SK-N-SH (cell line): ENCODE measurements at regions not wholly inside any gene's neighbourhood (a gene's known extent, or its start where the extent isn't known, plus 50 kb on each side); places are given as distances from the start of the nearest gene placed in this dataset.

ENCODE experiments used
- CTCF ChIA-PET: fragments of 300-600, 350-600 bp; formaldehyde crosslinking; extraction: SDS; loops from one replicate; lab custom pipeline; 2021; lab: Yijun Ruan, JAX
- POLR2A ChIA-PET: fragments of 350-600 bp; sonication (Branson Sonifier 250); formaldehyde crosslinking; extraction: SDS; loops from one replicate; lab custom pipeline; 2020; ENCODE audit warnings: antibody characterized with exemption, inconsistent platforms; lab: Yijun Ruan, JAX
- DNase-seq: peaks from one replicate; pipeline ENCODE4 v3.0.0; 2012
- H2AFZ ChIP-seq: fragments of 200-600 bp; sonication (generic); 2 replicates; pipeline ENCODE4 v1.8.1; 2016; ENCODE audit warnings: antibody characterized with exemption, mild to moderate bottlenecking, low read depth
- H3F3A ChIP-seq: fragments of 200-600 bp; sonication (generic); replicated peaks from 2 replicates; pipeline ENCODE3; 2016; ENCODE audit warnings: antibody characterized with exemption, mild to moderate bottlenecking; ENCODE audit not compliant: insufficient read depth
- H3K27ac ChIP-seq, 2 experiments: fragments of 200-500 bp in 1 of 2; fragments of 200-600 bp in 1 of 2; sonication (Bioruptor generic) in 1 of 2; sonication (generic), shearing (Covaris generic) in 1 of 2; 2 replicates each; pipeline versions ENCODE4 v1.5.1 to v1.6.1; 2014 to 2016; ENCODE audit warnings: low read depth in 2 of 2, inconsistent platforms in 1 of 2, low read length in 1 of 2, mild to moderate bottlenecking in 1 of 2, mixed read lengths in 1 of 2
- H3K27me3 ChIP-seq: fragments of 200-600 bp; sonication (generic), shearing (Covaris generic); 2 replicates; pipeline ENCODE4 v1.6.1; 2016; ENCODE audit warnings: mixed run types; ENCODE audit not compliant: insufficient read depth
- H3K36me3 ChIP-seq, 2 experiments: fragments of 200-500 bp in 1 of 2; fragments of 200-600 bp in 1 of 2; sonication (Bioruptor generic) in 1 of 2; sonication (generic) in 1 of 2; replicated peaks in 1 of 2; 2 replicates each; pipeline versions ENCODE3 to v1.5.1; 2014 to 2016; ENCODE audit warnings: low read length in 1 of 2, mild to moderate bottlenecking in 1 of 2; ENCODE audit not compliant: insufficient read depth in 2 of 2, control insufficient read depth in 1 of 2
- H3K4me1 ChIP-seq, 2 experiments: fragments of 200-500 bp in 1 of 2; fragments of 200-600 bp in 1 of 2; sonication (Bioruptor generic) in 1 of 2; sonication (generic), shearing (Covaris generic) in 1 of 2; 2 replicates each; pipeline versions ENCODE4 v1.5.1 to v1.6.1; 2014 to 2016; ENCODE audit warnings: low read depth in 1 of 2, low read length in 1 of 2, mixed run types in 1 of 2; ENCODE audit not compliant: insufficient read depth in 2 of 2, control insufficient read depth in 1 of 2
- H3K4me2 ChIP-seq: fragments of 200-600 bp; sonication (generic), shearing (Covaris generic); 2 replicates; pipeline ENCODE4 v1.6.1; 2017; ENCODE audit warnings: mixed run types
- H3K4me3 ChIP-seq, 2 experiments: fragments of 200-500 bp in 1 of 2; fragments of 200-600 bp in 1 of 2; sonication (Bioruptor generic) in 1 of 2; sonication (generic), shearing (Covaris generic) in 1 of 2; 2 replicates each; pipeline versions ENCODE4 v1.5.1 to v1.8.1; 2014 to 2016; ENCODE audit warnings: low read depth in 2 of 2, inconsistent platforms in 1 of 2, low read length in 1 of 2, mild to moderate bottlenecking in 1 of 2, mixed read lengths in 1 of 2, moderate library complexity in 1 of 2
- H3K79me2 ChIP-seq: fragments of 200-600 bp; sonication (generic); 2 replicates; pipeline ENCODE4 v1.8.1; 2017; ENCODE audit warnings: mild to moderate bottlenecking; ENCODE audit not compliant: insufficient read depth
- H3K9ac ChIP-seq: fragments of 200-600 bp; sonication (generic); 2 replicates; pipeline ENCODE4 v1.6.1; 2017; ENCODE audit warnings: mixed run types
- H3K9me2 ChIP-seq: fragments of 200-600 bp; sonication (generic); 2 replicates; pipeline ENCODE4 v1.6.1; 2017; ENCODE audit warnings: mixed run types
- H3K9me3 ChIP-seq: fragments of 200-600 bp; sonication (generic); 2 replicates; pipeline ENCODE4 v1.6.1; 2017; ENCODE audit warnings: mixed run types, mild to moderate bottlenecking, moderate library complexity
- H4K20me1 ChIP-seq: fragments of 200-600 bp; sonication (generic); 2 replicates; pipeline ENCODE4 v1.6.1; 2017; ENCODE audit warnings: mild to moderate bottlenecking, mixed run types; ENCODE audit not compliant: insufficient read depth
- ELF1 ChIP-seq: IDR thresholded peaks from 2 replicates; pipeline ENCODE4 v1.4.0; 2012
- EZH2phosphoT487 ChIP-seq: fragments of 200-600 bp; sonication (generic); IDR thresholded peaks from 2 replicates; pipeline ENCODE4 v1.6.1; 2017; ENCODE audit warnings: low read depth, mixed run types, mild to moderate bottlenecking, antibody characterized with exemption, moderate library complexity, borderline replicate concordance
- FOXJ3 ChIP-seq: sonication (generic); formaldehyde crosslinking; IDR thresholded peaks from 2 replicates; pipeline ENCODE4 v1.5.1; 2020; ENCODE audit warnings: mild to moderate bottlenecking, missing genetic modification reagents
- GATA2 ChIP-seq: sonication (generic); formaldehyde crosslinking; IDR thresholded peaks from 2 replicates; pipeline ENCODE4 v1.5.0; 2020; ENCODE audit warnings: mild to moderate bottlenecking, missing genetic modification reagents
- IRF3 ChIP-seq: fragments of 150-350 bp; IDR thresholded peaks from 2 replicates; pipeline ENCODE4 v1.6.1; 2016; ENCODE audit warnings: mild to moderate bottlenecking, low read depth, low read length
- MAX ChIP-seq: IDR thresholded peaks from 2 replicates; pipeline ENCODE4 v1.4.0; 2012; ENCODE audit warnings: low read depth
- NFIC ChIP-seq: IDR thresholded peaks from 2 replicates; pipeline ENCODE4 v1.4.0; 2012; ENCODE audit warnings: borderline replicate concordance
- NRF1 ChIP-seq: IDR thresholded peaks from 2 replicates; pipeline ENCODE4 v1.6.1; 2012; ENCODE audit warnings: low read depth, mild to moderate bottlenecking, low read length
- RCOR1 ChIP-seq: fragments of 150-350 bp; IDR thresholded peaks from 2 replicates; pipeline ENCODE4 v1.6.1; 2017; ENCODE audit warnings: antibody characterized with exemption, low read length
- RXRA ChIP-seq: IDR thresholded peaks from 2 replicates; pipeline ENCODE4 v1.4.0; 2012; ENCODE audit warnings: low read depth, mild to moderate bottlenecking, borderline replicate concordance
- TAF1 ChIP-seq: IDR thresholded peaks from 2 replicates; pipeline ENCODE4 v1.6.1; 2012; ENCODE audit warnings: low read depth, mild to moderate bottlenecking, low read length, moderate library complexity, borderline replicate concordance
- TCF12 ChIP-seq: IDR thresholded peaks from 2 replicates; pipeline ENCODE4 v1.4.0; 2012
- WGBS: methylation state at CpG from one replicate; pipeline ENCODE4 v1.1.6; 2017; ENCODE audit warnings: low lambda C conversion rate; 5-methylcytosine and 5-hydroxymethylcytosine counted together
- TF ChIP-seq, protein P1 (sequence below): IDR thresholded peaks from 2 replicates; pipeline ENCODE4; 2012
- TF ChIP-seq, protein P2 (sequence below): IDR thresholded peaks from 2 replicates; pipeline ENCODE4 v1.4.0; 2012; ENCODE audit warnings: low read depth, borderline replicate concordance
- TF ChIP-seq, protein P3 (sequence below): IDR thresholded peaks from 2 replicates; pipeline ENCODE4 v1.6.1; 2012; ENCODE audit warnings: mild to moderate bottlenecking, low read depth, low read length, moderate library complexity
- TF ChIP-seq, protein P4 (sequence below): fragments of 150-350 bp; IDR thresholded peaks from 2 replicates; pipeline ENCODE4 v1.6.1; 2017; ENCODE audit warnings: antibody characterized with exemption, low read length, low read depth, borderline replicate concordance

DNA sequence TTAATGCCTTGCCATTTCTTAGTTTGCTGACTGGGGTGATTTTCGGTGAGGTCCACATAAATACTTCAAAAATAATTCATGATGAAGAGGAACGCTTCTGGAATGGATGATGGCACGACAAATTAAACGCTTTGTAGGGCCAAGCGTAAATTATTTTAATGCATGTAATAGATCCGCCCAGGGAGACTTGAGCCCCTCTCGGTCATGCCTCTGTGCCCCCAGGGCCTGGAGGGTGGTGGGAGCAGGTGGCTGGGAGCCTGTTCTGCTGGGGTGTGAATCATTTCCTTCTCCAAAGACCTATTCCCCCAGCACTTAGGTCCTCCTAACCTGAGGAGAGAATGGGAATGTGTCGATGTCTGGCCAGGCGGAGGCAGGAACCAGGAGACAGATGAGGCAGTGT, 350.6 kb downstream of the ZNF536 start:
- TF ChIP-seq ELF1 (no peak), EZH2phosphoT487 (no peak), NFIC (no peak), TCF12 (no peak), GATA2 (CRISPR knock-in tag) (no peak), TAF1 (no peak), RCOR1 (no peak), FOXJ3 (no peak), RXRA (no peak), NRF1 (no peak), IRF3 (no peak), MAX (no peak)
- TF ChIP-seq, protein P1, sequence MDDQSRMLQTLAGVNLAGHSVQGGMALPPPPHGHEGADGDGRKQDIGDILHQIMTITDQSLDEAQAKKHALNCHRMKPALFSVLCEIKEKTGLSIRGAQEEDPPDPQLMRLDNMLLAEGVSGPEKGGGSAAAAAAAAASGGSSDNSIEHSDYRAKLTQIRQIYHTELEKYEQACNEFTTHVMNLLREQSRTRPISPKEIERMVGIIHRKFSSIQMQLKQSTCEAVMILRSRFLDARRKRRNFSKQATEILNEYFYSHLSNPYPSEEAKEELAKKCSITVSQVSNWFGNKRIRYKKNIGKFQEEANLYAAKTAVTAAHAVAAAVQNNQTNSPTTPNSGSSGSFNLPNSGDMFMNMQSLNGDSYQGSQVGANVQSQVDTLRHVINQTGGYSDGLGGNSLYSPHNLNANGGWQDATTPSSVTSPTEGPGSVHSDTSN, result no peak
- TF ChIP-seq, protein P2, sequence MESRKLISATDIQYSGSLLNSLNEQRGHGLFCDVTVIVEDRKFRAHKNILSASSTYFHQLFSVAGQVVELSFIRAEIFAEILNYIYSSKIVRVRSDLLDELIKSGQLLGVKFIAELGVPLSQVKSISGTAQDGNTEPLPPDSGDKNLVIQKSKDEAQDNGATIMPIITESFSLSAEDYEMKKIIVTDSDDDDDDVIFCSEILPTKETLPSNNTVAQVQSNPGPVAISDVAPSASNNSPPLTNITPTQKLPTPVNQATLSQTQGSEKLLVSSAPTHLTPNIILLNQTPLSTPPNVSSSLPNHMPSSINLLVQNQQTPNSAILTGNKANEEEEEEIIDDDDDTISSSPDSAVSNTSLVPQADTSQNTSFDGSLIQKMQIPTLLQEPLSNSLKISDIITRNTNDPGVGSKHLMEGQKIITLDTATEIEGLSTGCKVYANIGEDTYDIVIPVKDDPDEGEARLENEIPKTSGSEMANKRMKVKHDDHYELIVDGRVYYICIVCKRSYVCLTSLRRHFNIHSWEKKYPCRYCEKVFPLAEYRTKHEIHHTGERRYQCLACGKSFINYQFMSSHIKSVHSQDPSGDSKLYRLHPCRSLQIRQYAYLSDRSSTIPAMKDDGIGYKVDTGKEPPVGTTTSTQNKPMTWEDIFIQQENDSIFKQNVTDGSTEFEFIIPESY, result no peak
- TF ChIP-seq, protein P3, sequence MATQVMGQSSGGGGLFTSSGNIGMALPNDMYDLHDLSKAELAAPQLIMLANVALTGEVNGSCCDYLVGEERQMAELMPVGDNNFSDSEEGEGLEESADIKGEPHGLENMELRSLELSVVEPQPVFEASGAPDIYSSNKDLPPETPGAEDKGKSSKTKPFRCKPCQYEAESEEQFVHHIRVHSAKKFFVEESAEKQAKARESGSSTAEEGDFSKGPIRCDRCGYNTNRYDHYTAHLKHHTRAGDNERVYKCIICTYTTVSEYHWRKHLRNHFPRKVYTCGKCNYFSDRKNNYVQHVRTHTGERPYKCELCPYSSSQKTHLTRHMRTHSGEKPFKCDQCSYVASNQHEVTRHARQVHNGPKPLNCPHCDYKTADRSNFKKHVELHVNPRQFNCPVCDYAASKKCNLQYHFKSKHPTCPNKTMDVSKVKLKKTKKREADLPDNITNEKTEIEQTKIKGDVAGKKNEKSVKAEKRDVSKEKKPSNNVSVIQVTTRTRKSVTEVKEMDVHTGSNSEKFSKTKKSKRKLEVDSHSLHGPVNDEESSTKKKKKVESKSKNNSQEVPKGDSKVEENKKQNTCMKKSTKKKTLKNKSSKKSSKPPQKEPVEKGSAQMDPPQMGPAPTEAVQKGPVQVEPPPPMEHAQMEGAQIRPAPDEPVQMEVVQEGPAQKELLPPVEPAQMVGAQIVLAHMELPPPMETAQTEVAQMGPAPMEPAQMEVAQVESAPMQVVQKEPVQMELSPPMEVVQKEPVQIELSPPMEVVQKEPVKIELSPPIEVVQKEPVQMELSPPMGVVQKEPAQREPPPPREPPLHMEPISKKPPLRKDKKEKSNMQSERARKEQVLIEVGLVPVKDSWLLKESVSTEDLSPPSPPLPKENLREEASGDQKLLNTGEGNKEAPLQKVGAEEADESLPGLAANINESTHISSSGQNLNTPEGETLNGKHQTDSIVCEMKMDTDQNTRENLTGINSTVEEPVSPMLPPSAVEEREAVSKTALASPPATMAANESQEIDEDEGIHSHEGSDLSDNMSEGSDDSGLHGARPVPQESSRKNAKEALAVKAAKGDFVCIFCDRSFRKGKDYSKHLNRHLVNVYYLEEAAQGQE, result no peak
- TF ChIP-seq, protein P4, sequence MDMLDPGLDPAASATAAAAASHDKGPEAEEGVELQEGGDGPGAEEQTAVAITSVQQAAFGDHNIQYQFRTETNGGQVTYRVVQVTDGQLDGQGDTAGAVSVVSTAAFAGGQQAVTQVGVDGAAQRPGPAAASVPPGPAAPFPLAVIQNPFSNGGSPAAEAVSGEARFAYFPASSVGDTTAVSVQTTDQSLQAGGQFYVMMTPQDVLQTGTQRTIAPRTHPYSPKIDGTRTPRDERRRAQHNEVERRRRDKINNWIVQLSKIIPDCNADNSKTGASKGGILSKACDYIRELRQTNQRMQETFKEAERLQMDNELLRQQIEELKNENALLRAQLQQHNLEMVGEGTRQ, result no peak
- H3K9me3 ChIP-seq, result no peaks in the 10 kb centered on the region
- no peaks in the 10 kb centered on the region for H3K79me2 ChIP-seq
- H4K20me1 ChIP-seq, result no peaks in the 10 kb centered on the region
- H3F3A ChIP-seq, result no peaks in the 10 kb centered on the region
- H3K4me3 ChIP-seq, result no peak overlapping the region
- no peak overlapping the region for H3K9ac ChIP-seq
- DNase-seq, result no peak
- CTCF ChIA-PET, result interaction anchor here (0.9 to 2.3 kb wide), 3 partner anchors 16 to 1502 kb away, joined by 4 to 5 read pairs (median 4); no protein-coding TSS in a partner anchor
- peaks cover 0 to 20% of the 10 kb centered on the region in 2 experiments; a peak in 2 of 4 replicates for H3K4me1 ChIP-seq
- H3K4me2 ChIP-seq, result no peak overlapping the region
- POLR2A ChIA-PET, result no interaction called here
- H2AFZ ChIP-seq, result no peak overlapping the region
- no peaks in the 10 kb centered on the region for H3K9me2 ChIP-seq
- H3K36me3 ChIP-seq, result no peaks in the 10 kb centered on the region
- WGBS, result 72% methylated on average over 9 of the region's 9 CpGs
- no peak overlapping the region for H3K27ac ChIP-seq
- no peaks in the 10 kb centered on the region for H3K27me3 ChIP-seq
